Panc1 (cell line): ENCODE measurements at regions not wholly inside any gene's neighbourhood (a gene's known extent, or its start where the extent isn't known, plus 50 kb on each side); places are given as distances from the start of the nearest gene placed in this dataset.

Source experiments
- CTCF ChIP-seq: fragments of 450-650 bp; IDR thresholded peaks from 2 replicates; pipeline ENCODE4 v1.5.1; 2017; ENCODE audit warnings: mild to moderate bottlenecking
- POLR2AphosphoS5 ChIP-seq: IDR thresholded peaks from 2 replicates; pipeline ENCODE4 v1.6.1; 2012; ENCODE audit warnings: mild to moderate bottlenecking, low read depth, low read length, moderate library complexity
- SIN3A ChIP-seq: IDR thresholded peaks from 2 replicates; pipeline ENCODE4 v1.6.1; 2012; ENCODE audit warnings: low read depth, mild to moderate bottlenecking, low read length, moderate library complexity, borderline replicate concordance; ENCODE audit not compliant: insufficient read depth
- TF ChIP-seq, protein P1 (sequence below), 2 experiments: IDR thresholded peaks; 2 replicates each; pipeline ENCODE4 v1.6.1; 2011 to 2012; ENCODE audit warnings: low read depth in 2 of 2, control low read depth in 1 of 2, low read length in 1 of 2, mild to moderate bottlenecking in 1 of 2, moderate library complexity in 1 of 2; ENCODE audit not compliant: insufficient read depth in 1 of 2

DNA sequence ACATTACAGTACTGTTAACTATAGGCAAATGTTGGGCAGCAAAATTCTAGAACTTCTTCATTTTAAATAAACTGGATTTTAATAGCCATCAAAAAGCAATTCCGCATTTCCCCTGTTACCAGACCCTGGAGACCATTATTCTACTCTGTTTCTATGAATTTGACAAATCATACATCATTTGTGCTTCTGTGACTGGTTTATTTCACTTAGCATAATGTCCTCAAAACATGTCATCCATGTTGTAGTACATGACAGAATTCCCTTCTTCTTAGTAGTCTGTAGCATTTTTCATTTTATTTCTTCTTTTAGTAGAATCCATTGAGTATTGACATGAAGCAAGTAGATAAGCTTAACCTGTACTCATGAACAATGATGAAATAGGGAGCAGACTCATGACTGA lies 59.4 kb upstream of the PPP4R3C start:
- no peak for TF ChIP-seq POLR2AphosphoS5
- no peak for TF ChIP-seq CTCF
- TF ChIP-seq, protein P1, sequence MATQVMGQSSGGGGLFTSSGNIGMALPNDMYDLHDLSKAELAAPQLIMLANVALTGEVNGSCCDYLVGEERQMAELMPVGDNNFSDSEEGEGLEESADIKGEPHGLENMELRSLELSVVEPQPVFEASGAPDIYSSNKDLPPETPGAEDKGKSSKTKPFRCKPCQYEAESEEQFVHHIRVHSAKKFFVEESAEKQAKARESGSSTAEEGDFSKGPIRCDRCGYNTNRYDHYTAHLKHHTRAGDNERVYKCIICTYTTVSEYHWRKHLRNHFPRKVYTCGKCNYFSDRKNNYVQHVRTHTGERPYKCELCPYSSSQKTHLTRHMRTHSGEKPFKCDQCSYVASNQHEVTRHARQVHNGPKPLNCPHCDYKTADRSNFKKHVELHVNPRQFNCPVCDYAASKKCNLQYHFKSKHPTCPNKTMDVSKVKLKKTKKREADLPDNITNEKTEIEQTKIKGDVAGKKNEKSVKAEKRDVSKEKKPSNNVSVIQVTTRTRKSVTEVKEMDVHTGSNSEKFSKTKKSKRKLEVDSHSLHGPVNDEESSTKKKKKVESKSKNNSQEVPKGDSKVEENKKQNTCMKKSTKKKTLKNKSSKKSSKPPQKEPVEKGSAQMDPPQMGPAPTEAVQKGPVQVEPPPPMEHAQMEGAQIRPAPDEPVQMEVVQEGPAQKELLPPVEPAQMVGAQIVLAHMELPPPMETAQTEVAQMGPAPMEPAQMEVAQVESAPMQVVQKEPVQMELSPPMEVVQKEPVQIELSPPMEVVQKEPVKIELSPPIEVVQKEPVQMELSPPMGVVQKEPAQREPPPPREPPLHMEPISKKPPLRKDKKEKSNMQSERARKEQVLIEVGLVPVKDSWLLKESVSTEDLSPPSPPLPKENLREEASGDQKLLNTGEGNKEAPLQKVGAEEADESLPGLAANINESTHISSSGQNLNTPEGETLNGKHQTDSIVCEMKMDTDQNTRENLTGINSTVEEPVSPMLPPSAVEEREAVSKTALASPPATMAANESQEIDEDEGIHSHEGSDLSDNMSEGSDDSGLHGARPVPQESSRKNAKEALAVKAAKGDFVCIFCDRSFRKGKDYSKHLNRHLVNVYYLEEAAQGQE (IDR thresholded peaks at IDR 0.05; ENCODE audit: insufficient read depth in 1 of 2, low read depth in 2 of 2, low read length in 1 of 2): no peak
- TF ChIP-seq SIN3A: no peak
